Neural progenitor cell (in vitro differentiated cells): ENCODE measurements at regions not wholly inside any gene's neighbourhood (a gene's known extent, or its start where the extent isn't known, plus 50 kb on each side); places are given as distances from the start of the nearest gene placed in this dataset.

ENCODE experiments used
- DNase-seq: peaks from one replicate; pipeline ENCODE4 v3.0.0-alpha.2; 2016; ENCODE audit warnings: low spot score
- H2AFZ ChIP-seq: fragments of 200-600 bp; sonication (generic); replicated peaks from 2 replicates; pipeline ENCODE4 v1.6.1; 2016; ENCODE audit warnings: antibody characterized with exemption
- H3F3A ChIP-seq: fragments of 200-600 bp; sonication (generic); 2 replicates; pipeline ENCODE4 v1.6.1; 2016; ENCODE audit warnings: antibody characterized with exemption, low read depth
- H3K27ac ChIP-seq: fragments of 200-600 bp; sonication (generic); 2 replicates; pipeline ENCODE4 v1.5.1; 2016; ENCODE audit warnings: mild to moderate bottlenecking
- H3K27me3 ChIP-seq: fragments of 200-600 bp; sonication (generic); 2 replicates; pipeline ENCODE4 v1.6.1; 2016; ENCODE audit warnings: mild to moderate bottlenecking, moderate library complexity
- H3K36me3 ChIP-seq: fragments of 200-600 bp; sonication (generic); 2 replicates; pipeline ENCODE4 v1.5.1; 2016
- H3K4me1 ChIP-seq: fragments of 200-600 bp; sonication (generic); 2 replicates; pipeline ENCODE4 v1.6.1; 2016; ENCODE audit warnings: mixed run types
- H3K4me2 ChIP-seq: fragments of 200-600 bp; sonication (generic); 2 replicates; pipeline ENCODE4 v1.6.1; 2016
- H3K4me3 ChIP-seq: fragments of 200-600 bp; sonication (generic); 2 replicates; pipeline ENCODE4 v1.5.1; 2016
- H3K79me2 ChIP-seq: fragments of 200-600 bp; sonication (generic); 2 replicates; pipeline ENCODE4 v1.6.1; 2016; ENCODE audit warnings: low read depth
- H3K9ac ChIP-seq: fragments of 200-600 bp; sonication (generic); 2 replicates; pipeline ENCODE4 v1.6.1; 2016
- H3K9me3 ChIP-seq: fragments of 200-600 bp; sonication (generic); 2 replicates; pipeline ENCODE4 v1.5.1; 2016; ENCODE audit warnings: low read depth
- H4K20me1 ChIP-seq: fragments of 200-600 bp; sonication (generic); 2 replicates; pipeline ENCODE4 v1.6.1; 2016; ENCODE audit warnings: low read depth
- H3K27ac Mint-ChIP-seq: 3 replicates; pipeline ENCODE4 v1.8.0; 2021; ENCODE audit warnings: mixed read lengths
- H3K27me3 Mint-ChIP-seq: 2 replicates; pipeline ENCODE4 v1.8.0; 2022; ENCODE audit warnings: low read depth, mild to moderate bottlenecking, inconsistent platforms, moderate library complexity, mixed read lengths; ENCODE audit not compliant: insufficient read depth
- H3K36me3 Mint-ChIP-seq: 3 replicates; pipeline ENCODE4 v1.8.0; 2021; ENCODE audit warnings: mixed read lengths
- H3K4me1 Mint-ChIP-seq: 3 replicates; pipeline ENCODE4 v1.8.0; 2021; ENCODE audit warnings: mixed read lengths
- H3K4me3 Mint-ChIP-seq: 3 replicates; pipeline ENCODE4 v1.8.0; 2021; ENCODE audit warnings: mild to moderate bottlenecking, moderate library complexity, mixed read lengths
- H3K9me3 Mint-ChIP-seq: 3 replicates; pipeline ENCODE4 v1.8.0; 2020; ENCODE audit warnings: mixed read lengths
- EZH2 ChIP-seq: fragments of 200-600 bp; sonication (generic); IDR thresholded peaks from 2 replicates; pipeline ENCODE4 v1.6.1; 2017; ENCODE audit warnings: antibody characterized with exemption, mild to moderate bottlenecking, moderate library complexity
- EZH2phosphoT487 ChIP-seq: fragments of 200-600 bp; sonication (generic); IDR thresholded peaks from 2 replicates; pipeline ENCODE4 v1.6.1; 2017; ENCODE audit warnings: antibody characterized with exemption
- TF ChIP-seq, protein P1 (sequence below): fragments of 200-600 bp; sonication (generic); IDR thresholded peaks from 2 replicates; pipeline ENCODE4 v1.5.1; 2017; ENCODE audit warnings: antibody characterized with exemption, mild to moderate bottlenecking

DNA sequence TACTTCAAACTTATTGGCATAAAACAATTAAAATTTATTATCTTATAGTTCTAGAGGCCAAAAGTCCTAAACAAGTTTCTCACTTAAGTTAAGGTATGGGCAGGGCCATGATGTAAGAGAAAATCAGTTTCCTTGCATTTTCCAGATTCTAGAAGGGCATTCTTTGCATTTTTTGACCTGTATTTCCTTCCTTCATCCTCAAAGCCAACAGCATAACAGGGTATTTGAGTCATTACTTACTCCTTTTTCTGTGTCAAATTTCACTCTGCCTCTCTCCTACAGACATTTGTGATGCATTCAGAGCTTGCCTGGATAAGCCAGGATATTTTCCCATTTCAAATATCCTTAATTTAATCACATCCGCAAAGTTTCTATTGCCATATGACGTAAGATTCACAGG is 1499.0 kb downstream of the EFNA5 start:
- peaks cover 5% of the 10 kb centered on the region for H3K9me3 Mint-ChIP-seq
- Histone ChIP-seq H2AFZ (no peak overlapping the region), H3K9me3 (no peaks in the 10 kb centered on the region), H3K27me3 (no peaks in the 10 kb centered on the region), H3K4me2 (no peak overlapping the region), H3K27ac (no peak overlapping the region), H3K4me1 (no peaks in the 10 kb centered on the region), H3F3A (no peaks in the 10 kb centered on the region), H3K9ac (no peak overlapping the region), H3K36me3 (no peaks in the 10 kb centered on the region), H3K4me3 (no peak overlapping the region), H3K79me2 (no peaks in the 10 kb centered on the region), H4K20me1 (no peaks in the 10 kb centered on the region)
- H3K4me3 Mint-ChIP-seq: no peak overlapping the region
- no peaks in the 10 kb centered on the region for H3K36me3 Mint-ChIP-seq
- DNase-seq: no peak
- H3K27ac Mint-ChIP-seq: no peak overlapping the region
- H3K4me1 Mint-ChIP-seq: no peaks in the 10 kb centered on the region
- TF ChIP-seq, protein P1, sequence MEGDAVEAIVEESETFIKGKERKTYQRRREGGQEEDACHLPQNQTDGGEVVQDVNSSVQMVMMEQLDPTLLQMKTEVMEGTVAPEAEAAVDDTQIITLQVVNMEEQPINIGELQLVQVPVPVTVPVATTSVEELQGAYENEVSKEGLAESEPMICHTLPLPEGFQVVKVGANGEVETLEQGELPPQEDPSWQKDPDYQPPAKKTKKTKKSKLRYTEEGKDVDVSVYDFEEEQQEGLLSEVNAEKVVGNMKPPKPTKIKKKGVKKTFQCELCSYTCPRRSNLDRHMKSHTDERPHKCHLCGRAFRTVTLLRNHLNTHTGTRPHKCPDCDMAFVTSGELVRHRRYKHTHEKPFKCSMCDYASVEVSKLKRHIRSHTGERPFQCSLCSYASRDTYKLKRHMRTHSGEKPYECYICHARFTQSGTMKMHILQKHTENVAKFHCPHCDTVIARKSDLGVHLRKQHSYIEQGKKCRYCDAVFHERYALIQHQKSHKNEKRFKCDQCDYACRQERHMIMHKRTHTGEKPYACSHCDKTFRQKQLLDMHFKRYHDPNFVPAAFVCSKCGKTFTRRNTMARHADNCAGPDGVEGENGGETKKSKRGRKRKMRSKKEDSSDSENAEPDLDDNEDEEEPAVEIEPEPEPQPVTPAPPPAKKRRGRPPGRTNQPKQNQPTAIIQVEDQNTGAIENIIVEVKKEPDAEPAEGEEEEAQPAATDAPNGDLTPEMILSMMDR: no peak
- no peak for TF ChIP-seq EZH2
- no peak for TF ChIP-seq EZH2phosphoT487
- peaks cover 2% of the 10 kb centered on the region for H3K27me3 Mint-ChIP-seq

DNA sequence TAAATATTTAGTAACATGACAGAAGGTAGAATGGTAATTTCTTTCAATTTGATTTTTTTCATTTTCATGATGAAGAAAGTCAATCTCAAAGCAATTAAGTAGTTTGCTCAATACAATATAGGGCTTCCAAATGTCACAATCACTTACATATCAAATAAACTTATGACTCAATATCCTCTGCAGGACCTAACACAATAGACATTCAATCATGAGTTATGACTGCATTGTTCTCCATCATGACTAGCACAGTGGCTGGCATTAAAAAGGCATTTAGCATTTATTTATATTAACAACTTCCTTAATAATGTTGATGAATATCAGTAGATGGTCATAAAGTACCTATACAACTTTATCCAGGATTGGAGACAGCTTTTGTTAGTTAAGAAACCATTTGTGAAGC is 1499.6 kb downstream of the EFNA5 start:
- Mint-ChIP-seq H3K9me3 (peaks cover 5% of the 10 kb centered on the region), H3K27ac (no peak overlapping the region), H3K36me3 (no peaks in the 10 kb centered on the region), H3K4me3 (no peak overlapping the region), H3K27me3 (peaks cover 2% of the 10 kb centered on the region), H3K4me1 (no peaks in the 10 kb centered on the region)
- no peaks in the 10 kb centered on the region for H3K4me1 ChIP-seq
- no peaks in the 10 kb centered on the region for H3K79me2 ChIP-seq
- H3K27me3 ChIP-seq: no peaks in the 10 kb centered on the region
- H3K4me2 ChIP-seq: no peak overlapping the region
- TF ChIP-seq, protein P1: no peak
- no peaks in the 10 kb centered on the region for H3K9me3 ChIP-seq
- H4K20me1 ChIP-seq: no peaks in the 10 kb centered on the region
- no peak overlapping the region for H3K9ac ChIP-seq
- H3K36me3 ChIP-seq: no peaks in the 10 kb centered on the region
- DNase-seq: no peak
- H2AFZ ChIP-seq: no peak overlapping the region
- H3K27ac ChIP-seq: no peak overlapping the region
- H3K4me3 ChIP-seq: no peak overlapping the region
- no peaks in the 10 kb centered on the region for H3F3A ChIP-seq

DNA sequence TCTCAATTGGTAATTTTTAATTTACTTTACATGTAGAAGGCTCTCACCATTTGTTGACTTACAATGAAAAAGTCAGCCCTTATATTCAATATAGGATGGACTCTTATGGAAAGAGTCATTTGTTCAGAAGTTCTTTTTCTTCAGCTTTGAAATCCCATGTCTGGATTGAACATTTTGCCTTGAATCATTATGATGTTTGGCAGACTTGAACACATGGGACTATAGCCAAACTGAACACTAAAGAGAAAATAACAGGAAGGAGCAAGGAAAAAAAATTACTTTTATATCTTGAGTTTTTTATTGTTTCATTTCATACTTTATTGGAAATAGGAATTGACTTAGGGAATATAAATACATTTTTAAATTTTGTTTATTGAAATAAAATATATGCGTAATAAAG is 1503.0 kb downstream of the EFNA5 start:
- no peaks in the 10 kb centered on the region for H3K9me3 ChIP-seq
- H3K27ac ChIP-seq: no peak overlapping the region
- no peaks in the 10 kb centered on the region for H3K27me3 ChIP-seq
- Mint-ChIP-seq H3K4me3 (no peak overlapping the region), H3K9me3 (peaks cover under 1% of the 10 kb centered on the region), H3K27me3 (peaks cover 2% of the 10 kb centered on the region), H3K4me1 (no peaks in the 10 kb centered on the region), H3K36me3 (no peaks in the 10 kb centered on the region), H3K27ac (no peak overlapping the region)
- H2AFZ ChIP-seq: no peak overlapping the region
- no peak overlapping the region for H3K9ac ChIP-seq
- H3K4me2 ChIP-seq: no peak overlapping the region
- no peak for DNase-seq
- no peaks in the 10 kb centered on the region for H3F3A ChIP-seq
- no peak overlapping the region for H3K4me3 ChIP-seq
- H4K20me1 ChIP-seq: no peaks in the 10 kb centered on the region
- H3K36me3 ChIP-seq: no peaks in the 10 kb centered on the region
- H3K4me1 ChIP-seq: no peaks in the 10 kb centered on the region
- TF ChIP-seq EZH2: no peak
- TF ChIP-seq EZH2phosphoT487: no peak
- TF ChIP-seq, protein P1: no peak
- no peaks in the 10 kb centered on the region for H3K79me2 ChIP-seq

DNA sequence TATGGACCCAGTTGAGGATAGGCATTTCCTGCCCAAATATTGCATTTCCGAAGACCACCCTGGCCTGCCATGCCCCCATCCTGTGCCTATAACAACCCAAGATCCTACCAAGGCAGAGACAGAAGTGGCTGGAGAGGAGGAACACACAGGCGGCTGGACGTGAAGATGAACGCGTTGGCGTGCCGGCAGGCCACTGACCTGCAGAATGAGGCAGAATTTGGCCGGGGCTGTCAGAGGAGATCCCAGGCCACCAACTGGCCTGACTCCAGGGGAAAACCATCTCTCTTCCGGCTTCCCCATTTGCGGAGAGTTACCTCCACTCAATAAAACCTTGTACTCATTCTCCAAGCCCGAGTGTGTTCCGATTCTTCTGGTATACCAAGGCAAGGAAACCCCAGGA is 1507.5 kb downstream of the EFNA5 start:
- Mint-ChIP-seq H3K9me3 (no peaks in the 10 kb centered on the region), H3K4me3 (no peak overlapping the region), H3K4me1 (no peaks in the 10 kb centered on the region), H3K27me3 (peaks cover 2% of the 10 kb centered on the region), H3K36me3 (no peaks in the 10 kb centered on the region), H3K27ac (no peak overlapping the region)
- Histone ChIP-seq H3K27ac (no peak overlapping the region), H3K36me3 (no peaks in the 10 kb centered on the region), H3K9ac (no peak overlapping the region), H4K20me1 (no peaks in the 10 kb centered on the region), H3K4me2 (no peak overlapping the region), H3K4me3 (no peak overlapping the region), H3K27me3 (no peaks in the 10 kb centered on the region), H3K9me3 (no peaks in the 10 kb centered on the region), H2AFZ (no peak overlapping the region), H3K4me1 (no peaks in the 10 kb centered on the region), H3K79me2 (no peaks in the 10 kb centered on the region), H3F3A (no peaks in the 10 kb centered on the region)
- TF ChIP-seq EZH2: no peak
- no peak for TF ChIP-seq EZH2phosphoT487
- TF ChIP-seq, protein P1: no peak
- DNase-seq: no peak
